ENCODE measurements at regions not wholly inside any gene's neighbourhood (a gene's known extent, or its start where the extent isn't known, plus 50 kb on each side); places are given as distances from the start of the nearest gene placed in this dataset.

- Histone ChIP-seq H3K4me1 (peaks cover 11% of the 10 kb centered on the region), H3K4me3 (no peak overlapping the region), H3K36me3 (no peaks in the 10 kb centered on the region), H3K27ac (no peak overlapping the region), H3K9me3 (no peaks in the 10 kb centered on the region), H3K27me3 (no peaks in the 10 kb centered on the region)
- TF ChIP-seq POLR2AphosphoS5 (IDR thresholded peaks at IDR 0.05) (no peak), CTCF (IDR thresholded peaks at IDR 0.05) (no peak), EP300 (IDR thresholded peaks at IDR 0.05) (no peak), POLR2A (IDR thresholded peaks at IDR 0.05) (no peak)
- DNase-seq (ENCODE audit: low spot score in 2 of 2), result no peak
Measured at GRCh38 chr4:11608992-11609391, 180.3 kb upstream of the HS3ST1 start.

GRCh38 chr4:11606078-11606477 is 177.4 kb upstream of the HS3ST1 start:
- H3K27ac ChIP-seq, result no peak overlapping the region
- no peak for TF ChIP-seq POLR2A (IDR thresholded peaks at IDR 0.05)
- TF ChIP-seq POLR2AphosphoS5 (IDR thresholded peaks at IDR 0.05), result no peak
- no peak for TF ChIP-seq EP300 (IDR thresholded peaks at IDR 0.05)
- no peak for TF ChIP-seq CTCF (IDR thresholded peaks at IDR 0.05)
- WGBS, result 58% methylated on average over 1 of the region's 1 CpG
- no peak for DNase-seq (ENCODE audit: low spot score in 2 of 2)
- H3K36me3 ChIP-seq, result no peaks in the 10 kb centered on the region
- no peaks in the 10 kb centered on the region for H3K9me3 ChIP-seq
- H3K4me3 ChIP-seq, result no peak overlapping the region
- H3K4me1 ChIP-seq, result peaks cover 8% of the 10 kb centered on the region
- H3K27me3 ChIP-seq, result no peaks in the 10 kb centered on the region

GRCh38 chr4:11605597-11605996 is 176.9 kb upstream of the HS3ST1 start:
- TF ChIP-seq CTCF (IDR thresholded peaks at IDR 0.05) (no peak), EP300 (IDR thresholded peaks at IDR 0.05) (no peak), POLR2A (IDR thresholded peaks at IDR 0.05) (no peak), POLR2AphosphoS5 (IDR thresholded peaks at IDR 0.05) (no peak)
- H3K36me3 ChIP-seq, result no peaks in the 10 kb centered on the region
- 38% methylated on average over 1 of the region's 1 CpG for WGBS
- no peaks in the 10 kb centered on the region for H3K27me3 ChIP-seq
- H3K4me1 ChIP-seq, result peaks cover 8% of the 10 kb centered on the region
- H3K9me3 ChIP-seq, result no peaks in the 10 kb centered on the region
- no peak overlapping the region for H3K4me3 ChIP-seq
- no peak for DNase-seq (ENCODE audit: low spot score in 2 of 2)
- no peak overlapping the region for H3K27ac ChIP-seq

- Histone ChIP-seq H3K9me3 (no peaks in the 10 kb centered on the region), H3K27ac (no peak overlapping the region), H3K36me3 (no peaks in the 10 kb centered on the region), H3K4me3 (no peak overlapping the region), H3K4me1 (peaks cover 8% of the 10 kb centered on the region), H3K27me3 (no peaks in the 10 kb centered on the region)
- no peak for DNase-seq (ENCODE audit: low spot score in 2 of 2)
- TF ChIP-seq POLR2AphosphoS5 (IDR thresholded peaks at IDR 0.05) (no peak), POLR2A (IDR thresholded peaks at IDR 0.05) (no peak), CTCF (IDR thresholded peaks at IDR 0.05) (no peak), EP300 (IDR thresholded peaks at IDR 0.05) (no peak)
- 80% methylated on average over 3 of the region's 3 CpGs for WGBS
Measured at GRCh38 chr4:11604821-11605220, 176.1 kb upstream of the HS3ST1 start.

- Histone ChIP-seq H3K4me3 (no peak overlapping the region), H3K36me3 (no peaks in the 10 kb centered on the region), H3K27me3 (no peaks in the 10 kb centered on the region), H3K27ac (no peak overlapping the region), H3K4me1 (peaks cover 8% of the 10 kb centered on the region), H3K9me3 (no peaks in the 10 kb centered on the region)
- WGBS, result 77% methylated on average over 6 of the region's 6 CpGs
- DNase-seq (ENCODE audit: low spot score in 2 of 2), result no peak
- TF ChIP-seq POLR2A (IDR thresholded peaks at IDR 0.05), result no peak
- TF ChIP-seq CTCF (IDR thresholded peaks at IDR 0.05), result no peak
Measured at GRCh38 chr4:11603591-11604194, 175.0 kb upstream of the HS3ST1 start.
